ENCODE measurements at regions not wholly inside any gene's neighbourhood (a gene's known extent, or its start where the extent isn't known, plus 50 kb on each side); places are given as distances from the start of the nearest gene placed in this dataset.

GRCh38 chr16:51012396-51012795, 138.7 kb downstream of the SALL1 start:
- Histone ChIP-seq H3K4ac (replicated peaks; ENCODE audit: insufficient read length, low read depth, low read length) (no peak overlapping the region), H2AFZ (ENCODE audit: low read length) (no peak overlapping the region), H3K36me3 (ENCODE audit: control insufficient read depth in 2 of 4, insufficient read depth in 4 of 4, low read length in 3 of 4) (no peaks in the 10 kb centered on the region), H3K56ac (replicated peaks; ENCODE audit: insufficient read length, low read depth, low read length) (no peak overlapping the region), H4K91ac (replicated peaks; ENCODE audit: insufficient read length, low read length) (no peak overlapping the region), H2BK20ac (ENCODE audit: low read length) (no peak overlapping the region), H3K4me3 (ENCODE audit: extremely low read depth in 1 of 4, insufficient read depth in 2 of 4, low read depth in 3 of 4, low read length in 4 of 4) (no peak overlapping the region), H3K27ac (ENCODE audit: low read depth, low read length) (no peak overlapping the region), H3K4me1 (replicated peaks in 1 of 4; ENCODE audit: control insufficient read depth in 3 of 4, insufficient read depth in 4 of 4, low read length in 3 of 4) (peaks cover 0 to 4% (median 0%) of the 10 kb centered on the region in 4 experiments; a peak in 3 of 7 replicates), H2AK5ac (ENCODE audit: low read depth, low read length) (no peak overlapping the region), H3K9ac (replicated peaks in 1 of 4; ENCODE audit: extremely low read depth in 1 of 4, low read depth in 3 of 4, low read length in 3 of 4) (no peak overlapping the region), H4K20me1 (replicated peaks in 1 of 2; ENCODE audit: control insufficient read depth in 1 of 2, insufficient read depth in 2 of 2, low read length in 2 of 2) (peaks cover 0 to 3% of the 10 kb centered on the region in 2 experiments), H3K14ac (ENCODE audit: insufficient read length) (no peak overlapping the region), H3K79me2 (ENCODE audit: control insufficient read depth in 1 of 2, insufficient read depth in 2 of 2, low read length in 2 of 2) (no peaks in the 10 kb centered on the region), H3K79me1 (ENCODE audit: low read depth, low read length) (no peaks in the 10 kb centered on the region), H3K23me2 (ENCODE audit: low read depth, low read length) (peaks cover 7% of the 10 kb centered on the region; the same call in 1 of the 2 replicates), H4K5ac (ENCODE audit: insufficient read length, low read depth, low read length) (no peak overlapping the region), H2BK12ac (ENCODE audit: low read depth, low read length) (no peak overlapping the region), H3K18ac (ENCODE audit: extremely low read depth, low read length) (no peak overlapping the region), H3K9me3 (ENCODE audit: insufficient read depth in 2 of 2, low read depth in 1 of 2, low read length in 1 of 2) (peaks cover 3 to 7% of the 10 kb centered on the region in 2 experiments; a peak in 1 of 4 replicates), H3K4me2 (ENCODE audit: insufficient read depth in 1 of 2, low read depth in 2 of 2, low read length in 2 of 2) (no peak overlapping the region), H2BK5ac (ENCODE audit: low read depth, low read length) (no peak overlapping the region), H2BK15ac (ENCODE audit: low read length) (no peak overlapping the region), H4K8ac (ENCODE audit: extremely low read depth, insufficient read depth, low read length) (no peak overlapping the region), H3K23ac (ENCODE audit: insufficient read length) (no peak overlapping the region), H2BK120ac (replicated peaks; ENCODE audit: low read depth, low read length) (no peak overlapping the region), H3K27me3 (replicated peaks in 1 of 4; ENCODE audit: control insufficient read depth in 3 of 4, extremely low read depth in 1 of 4, insufficient read depth in 3 of 4, low read length in 3 of 4) (no peaks in the 10 kb centered on the region)
- CTCF ChIA-PET (ENCODE audit: partially characterized antibody): interaction anchor here (1.2 kb wide), 1 partner anchor 65 kb away, joined by 3 read pairs; no protein-coding TSS in a partner anchor
- 71% methylated on average over 4 of the region's 4 CpGs; no CpG with 5 or more reads in 1 of the 2 experiments for WGBS, 2 experiments (ENCODE audit: extremely low coverage in 1 of 2, insufficient coverage in 1 of 2, insufficient read length in 1 of 2, insufficient replicate concordance in 2 of 2, low coverage in 1 of 2, low lambda C conversion rate in 2 of 2, missing lambda C conversion rate in 1 of 2)
- FAIRE-seq (no peak), DNase-seq (ENCODE audit: low read depth in 1 of 2, low spot score in 2 of 2) (no peak)
- POLR2A ChIA-PET (ENCODE audit: partially characterized antibody): no interaction called here
- no peak for TF ChIP-seq SP4 (IDR thresholded peaks at IDR 0.05; ENCODE audit: low read length)
- TF ChIP-seq GABPA (IDR thresholded peaks at IDR 0.05; ENCODE audit: borderline replicate concordance, insufficient read depth, low read length): no peak
- no peak for TF ChIP-seq TAF1 (IDR thresholded peaks at IDR 0.05; ENCODE audit: low read depth, low read length)
- no peak for TF ChIP-seq MAX (IDR thresholded peaks at IDR 0.05)
- no peak for TF ChIP-seq RXRA (IDR thresholded peaks at IDR 0.05; ENCODE audit: insufficient read depth, low read depth, low read length)
- no peak for TF ChIP-seq HDAC6 (IDR thresholded peaks at IDR 0.05; ENCODE audit: low read depth, low read length)
- no peak for TF ChIP-seq TCF12 (IDR thresholded peaks at IDR 0.05; ENCODE audit: low read depth, low read length)
